HG02759 (cell line): ENCODE measurements at regions not wholly inside any gene's neighbourhood (a gene's known extent, or its start where the extent isn't known, plus 50 kb on each side); places are given as distances from the start of the nearest gene placed in this dataset.

Source experiments
- ATAC-seq: cut with Tn5 transposase; IDR thresholded peaks from one replicate; pipeline ENCODE4 v1.9.1; 2021; ENCODE audit warnings: mild to moderate bottlenecking, moderate library complexity; ENCODE audit not compliant: unreplicated experiment

DNA sequence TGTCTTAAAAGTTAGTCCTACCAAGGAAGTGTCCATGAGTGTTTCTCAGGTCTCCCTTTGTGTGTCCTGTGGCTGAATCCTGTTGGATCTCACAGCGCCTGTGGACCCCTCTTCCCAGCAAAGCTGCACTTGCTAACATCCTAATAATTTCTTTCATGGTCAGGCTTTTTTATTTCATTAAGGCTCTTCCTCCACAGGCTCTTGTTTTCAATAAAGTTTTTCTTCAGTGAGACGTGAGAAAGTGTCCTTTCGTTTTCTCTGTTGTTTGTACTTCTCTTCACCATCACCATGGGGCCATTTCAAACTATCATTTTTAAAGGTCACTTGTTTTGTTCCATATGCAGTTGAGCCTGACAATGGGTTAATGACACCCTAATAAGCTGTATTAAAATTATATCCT, 231.5 kb downstream of the LMO4 start:
- no peak for ATAC-seq

DNA sequence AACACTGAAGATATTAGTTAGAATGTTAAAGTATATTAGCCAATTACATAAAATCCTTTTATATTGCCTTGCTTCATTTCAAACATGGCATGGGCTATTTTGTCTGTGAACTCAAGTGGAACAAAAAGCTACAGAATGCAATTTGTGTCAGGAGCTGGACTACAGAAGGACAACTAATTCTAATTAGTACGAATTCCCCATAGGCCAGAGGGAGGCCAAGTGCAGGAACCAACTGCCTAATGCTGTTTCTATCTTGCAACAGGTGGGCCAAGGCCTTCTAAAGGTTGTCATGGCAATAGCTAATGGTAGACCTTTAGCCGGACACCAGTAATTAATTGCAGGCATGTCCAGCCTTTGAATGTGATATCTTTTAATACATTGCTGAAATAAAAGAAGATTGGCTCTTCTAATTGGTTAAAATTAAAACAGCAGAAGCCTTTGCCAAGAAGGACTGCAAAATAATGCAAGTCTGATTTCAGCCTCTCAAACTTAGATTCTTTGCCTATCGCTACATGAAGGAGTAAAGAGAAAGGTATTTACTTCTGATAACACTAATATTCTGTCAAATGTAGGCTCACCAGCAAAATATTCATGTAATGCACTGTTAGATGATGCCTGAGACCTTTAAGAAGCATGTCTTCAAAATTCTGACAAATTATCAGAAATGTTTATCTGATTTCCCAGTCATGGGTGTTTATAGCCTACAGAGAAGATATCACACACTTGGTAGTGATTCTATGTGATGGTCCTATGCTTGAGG, 232.1 kb downstream of the LMO4 start:
- no peak for ATAC-seq

DNA sequence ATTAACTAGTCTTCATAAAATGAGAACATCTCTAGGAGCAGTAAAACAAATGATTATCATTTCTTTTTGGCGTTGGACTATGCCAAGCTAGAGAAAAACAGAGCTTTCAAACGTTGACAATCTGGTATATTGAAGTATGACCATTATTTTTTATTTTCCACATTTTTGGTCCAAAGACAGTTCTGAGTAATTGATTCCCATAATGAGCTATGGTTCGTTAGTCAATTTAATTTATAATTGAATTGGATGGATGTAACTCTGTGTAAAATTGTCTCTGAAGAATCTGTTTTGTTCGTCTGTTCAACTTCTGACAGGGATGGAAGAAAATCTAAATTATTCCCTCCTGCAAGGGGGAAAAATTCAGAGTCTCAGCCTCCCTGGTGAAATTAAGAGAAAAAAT, 234.5 kb downstream of the LMO4 start:
- no peak for ATAC-seq

DNA sequence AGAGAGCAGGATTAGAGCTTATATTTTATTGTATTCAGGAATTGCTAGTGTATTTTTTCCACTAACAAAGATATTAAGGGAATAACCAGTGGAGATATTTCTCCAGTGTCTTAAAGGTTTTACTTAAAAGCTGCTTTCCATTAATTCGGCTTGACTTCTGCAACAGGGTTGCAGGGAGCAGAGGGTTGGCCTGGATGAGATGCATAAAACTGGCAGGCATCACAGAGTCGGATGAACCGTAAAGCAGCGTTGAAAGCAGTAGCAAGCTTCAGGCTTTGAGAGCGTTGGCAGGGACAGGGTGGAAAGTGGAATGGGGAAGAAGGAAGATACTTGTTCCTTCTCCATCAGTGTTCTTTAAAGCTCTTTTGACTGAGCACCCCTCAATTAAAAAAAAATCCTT, 237.2 kb downstream of the LMO4 start:
- ATAC-seq: no peak

DNA sequence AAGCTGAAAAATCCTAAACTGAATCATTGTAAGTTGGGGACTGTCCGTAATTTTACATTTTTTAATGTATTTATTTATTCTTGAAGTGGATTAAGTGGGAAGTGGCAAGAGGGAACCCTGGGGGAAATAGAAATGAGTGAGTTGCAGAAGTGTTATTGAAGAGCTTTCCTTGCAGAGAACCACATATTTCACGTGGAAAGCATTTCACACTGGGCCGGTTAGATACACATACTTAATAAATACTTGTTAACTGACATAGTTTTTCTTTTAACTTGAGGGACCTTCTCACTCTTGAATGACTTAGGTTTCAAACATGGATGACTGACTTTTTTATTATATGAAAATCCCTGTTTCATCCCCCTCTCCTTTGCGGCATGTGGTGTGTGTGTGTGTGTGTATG, 239.3 kb downstream of the LMO4 start:
- no peak for ATAC-seq

DNA sequence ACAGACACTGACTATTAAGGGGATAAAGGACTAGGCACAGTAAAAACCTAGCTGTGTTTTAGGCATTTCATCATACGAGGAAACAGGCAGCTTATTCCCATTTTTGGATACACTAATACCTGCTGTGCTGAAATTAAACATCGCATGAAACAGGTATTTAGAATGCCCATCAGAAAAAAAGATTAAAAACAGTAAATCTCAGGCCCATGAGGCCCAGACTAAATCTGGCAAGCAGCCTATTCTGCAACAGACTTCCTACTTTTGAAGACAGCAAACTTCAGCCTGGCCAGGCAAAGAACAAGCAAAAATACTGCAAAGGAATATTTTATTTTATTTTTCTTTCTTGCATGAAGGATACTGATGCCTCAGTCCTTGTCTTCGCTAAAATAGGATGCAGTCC, 240.2 kb downstream of the LMO4 start:
- no peak for ATAC-seq

DNA sequence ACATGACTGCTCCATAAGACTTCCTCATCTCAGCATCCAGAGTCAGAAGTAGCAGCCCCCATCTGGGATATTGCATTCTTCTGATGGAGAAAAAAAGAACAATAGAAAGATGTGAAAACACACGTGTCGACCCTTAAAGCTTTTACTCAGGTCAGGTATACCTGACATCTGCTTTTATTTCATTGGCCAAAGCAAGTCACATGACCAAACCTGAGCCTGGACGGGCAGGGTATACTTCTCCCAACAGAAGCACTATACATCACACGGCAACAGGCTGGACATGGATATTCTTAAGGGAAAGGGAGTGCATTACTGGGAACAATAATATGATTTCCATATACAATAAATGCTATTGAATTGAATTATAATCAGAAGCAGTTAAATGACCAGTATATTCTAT, 243.3 kb downstream of the LMO4 start:
- ATAC-seq: no peak

DNA sequence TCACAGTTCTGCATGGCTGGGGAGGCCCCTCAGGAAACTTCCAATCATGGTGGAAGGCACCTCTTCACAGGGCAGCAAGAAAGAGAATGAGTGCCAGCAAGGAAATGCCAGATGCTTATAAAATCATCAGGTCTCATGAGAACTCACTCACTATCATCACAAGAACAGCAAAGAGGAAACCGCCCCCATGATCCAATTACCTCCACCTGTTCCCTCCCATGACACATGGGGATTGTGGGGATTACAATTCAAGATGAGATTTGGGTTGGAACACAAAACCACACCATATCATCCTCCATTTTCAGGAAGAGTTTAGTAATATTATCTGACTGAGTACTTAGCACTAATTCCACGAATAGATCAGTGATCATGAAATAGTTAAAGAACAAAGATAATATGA, 244.2 kb downstream of the LMO4 start:
- ATAC-seq: no peak

DNA sequence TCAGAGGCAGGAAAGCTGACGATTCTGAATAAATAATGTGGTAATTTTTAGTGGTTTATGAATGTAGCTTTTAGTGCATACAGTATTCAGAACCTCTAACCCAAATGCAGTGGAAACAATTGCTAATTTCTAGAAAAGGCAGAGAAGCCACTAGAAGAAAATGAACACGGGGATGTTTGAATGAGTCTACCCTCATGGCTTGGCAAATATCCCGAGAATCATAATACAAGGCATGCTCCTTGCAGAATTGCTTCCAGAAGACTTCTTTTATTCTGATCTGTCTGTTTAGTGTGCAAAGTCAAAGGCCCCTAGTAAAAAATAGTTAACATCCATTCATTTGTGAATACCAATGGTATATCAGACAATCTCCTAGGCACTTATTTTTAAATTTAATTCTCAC, 246.8 kb downstream of the LMO4 start:
- ATAC-seq: no peak

DNA sequence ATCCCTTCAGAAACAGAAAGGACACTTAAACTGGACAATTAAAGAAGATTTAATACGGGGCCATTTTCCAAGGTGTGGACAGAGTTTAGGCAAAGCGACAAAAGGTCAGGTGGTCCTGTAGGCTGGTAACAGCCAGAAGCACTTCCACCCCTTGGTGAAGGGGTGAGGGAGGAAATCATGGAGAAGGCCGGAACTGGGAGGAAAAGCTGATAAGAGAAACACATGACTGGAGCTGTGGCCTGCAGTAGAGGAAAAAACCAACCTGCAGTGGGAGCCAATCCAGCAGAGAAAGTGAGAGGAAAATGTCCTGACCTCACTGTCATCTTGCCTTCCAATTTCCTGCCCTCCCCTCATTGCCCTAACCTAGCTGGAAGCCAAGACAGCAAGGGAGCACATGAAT, 249.8 kb downstream of the LMO4 start:
- no peak for ATAC-seq

DNA sequence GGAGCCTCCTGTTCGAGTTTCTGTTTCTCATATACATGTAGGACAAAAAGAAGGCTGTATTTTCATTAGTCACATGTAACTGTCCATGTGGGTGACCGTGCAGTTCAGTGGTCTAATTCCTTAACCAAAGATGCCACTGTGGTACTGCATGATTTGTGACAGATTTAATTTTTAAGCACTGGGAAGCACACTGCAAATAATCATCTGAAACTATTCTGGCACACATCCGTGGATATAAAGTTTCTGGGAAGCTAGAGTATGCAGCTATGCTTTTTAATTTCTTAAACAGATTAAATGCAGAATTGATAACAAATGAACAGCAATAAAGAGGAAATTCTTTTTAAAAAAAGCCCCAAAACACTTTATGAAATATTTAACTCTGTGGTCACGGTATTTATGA, 254.8 kb downstream of the LMO4 start:
- ATAC-seq: no peak

DNA sequence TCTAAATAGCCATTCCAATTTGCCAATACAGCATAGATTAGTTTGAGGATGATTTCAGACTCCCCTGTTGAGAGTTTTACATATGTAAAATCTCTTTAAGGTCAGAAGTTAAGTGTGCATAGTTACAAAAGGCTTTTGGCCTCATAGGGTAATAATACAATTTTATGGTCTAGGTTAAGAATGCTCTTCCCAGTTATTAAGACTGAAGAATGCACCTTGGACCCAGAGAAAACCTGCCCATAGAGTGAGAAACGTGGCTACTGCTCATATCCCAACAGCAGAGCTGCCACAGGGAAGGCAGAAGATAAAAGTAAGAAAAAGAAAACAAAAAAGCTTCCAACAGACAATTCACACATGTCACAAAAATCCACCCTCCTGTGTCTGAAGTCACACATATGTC, 255.9 kb downstream of the LMO4 start:
- no peak for ATAC-seq

DNA sequence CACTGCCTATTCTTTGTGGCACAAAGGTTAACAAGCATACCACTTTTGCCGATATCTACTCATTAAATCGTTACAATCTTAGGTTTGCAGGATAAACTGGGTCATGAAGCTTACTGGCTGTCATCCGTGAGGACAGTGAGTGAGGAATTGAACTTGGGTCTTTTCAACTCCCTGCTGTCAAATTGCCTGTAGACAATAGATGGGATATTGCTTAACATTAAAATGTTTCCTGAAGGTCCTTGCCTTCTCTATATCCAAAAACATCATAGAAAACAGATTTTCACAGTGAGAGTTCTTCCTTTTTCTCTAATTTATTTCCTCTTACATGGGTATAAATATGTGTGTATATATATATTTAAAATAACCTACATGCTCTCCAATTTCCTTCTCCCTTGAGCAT, 257.8 kb downstream of the LMO4 start:
- ATAC-seq: no peak

DNA sequence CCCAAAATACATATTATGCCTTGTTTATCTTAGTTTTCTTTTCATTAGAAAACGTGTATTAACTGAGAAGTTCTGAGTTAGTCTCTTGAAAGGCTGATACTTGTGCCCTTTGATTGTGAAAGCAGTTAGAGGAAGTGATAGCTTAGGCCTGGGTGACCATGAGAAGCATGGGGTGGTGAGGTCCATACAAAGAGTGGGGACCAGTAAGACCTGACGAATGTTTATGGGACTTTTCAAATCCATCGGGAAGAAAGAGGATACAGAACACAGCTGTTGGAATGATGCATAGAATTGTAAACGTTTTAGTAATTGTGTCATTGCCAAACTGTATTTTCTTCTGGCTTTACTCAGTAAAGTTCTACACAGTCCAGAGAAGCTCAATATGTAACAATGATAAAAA, 259.8 kb downstream of the LMO4 start:
- peak; percentile 79 for ATAC-seq

DNA sequence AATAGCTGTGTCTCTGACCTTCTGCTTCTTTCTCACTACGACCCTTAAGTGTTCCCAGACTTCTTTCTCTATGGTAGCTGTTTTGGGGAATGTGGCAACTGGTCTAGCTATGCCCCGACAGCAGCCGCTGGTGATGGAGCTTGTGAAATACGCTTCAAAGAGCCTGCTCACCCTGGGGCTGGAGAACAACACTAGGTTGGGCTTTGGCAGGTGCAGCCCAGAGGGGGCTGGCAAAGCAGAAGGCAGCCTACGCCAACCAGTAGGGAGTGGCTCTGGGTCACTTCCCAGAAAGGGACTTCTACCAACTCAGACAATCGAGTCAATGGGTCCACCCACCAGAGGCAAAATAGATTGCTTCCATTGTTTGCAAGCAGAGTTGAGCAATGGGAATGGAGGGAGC, 262.8 kb downstream of the LMO4 start:
- ATAC-seq: no peak

DNA sequence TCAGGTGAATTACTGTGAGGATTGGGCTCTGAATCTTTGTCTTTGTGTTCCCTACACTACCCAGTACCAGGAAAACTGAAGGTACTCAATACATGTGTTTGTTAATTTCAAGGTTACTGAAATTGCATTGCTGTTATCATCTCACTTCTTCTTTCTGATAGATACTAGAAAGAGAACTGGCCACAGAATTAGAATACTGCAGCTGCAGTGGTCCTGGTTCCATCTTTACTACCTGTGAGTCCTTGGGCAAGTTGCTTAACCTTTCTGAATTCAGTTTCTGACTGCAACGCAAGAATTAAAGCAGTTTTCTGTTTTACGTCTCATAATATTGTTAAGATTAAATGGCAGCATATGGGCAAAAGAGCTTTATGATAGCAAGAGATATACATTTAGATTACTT, 263.5 kb downstream of the LMO4 start:
- peak; percentile 80 for ATAC-seq

DNA sequence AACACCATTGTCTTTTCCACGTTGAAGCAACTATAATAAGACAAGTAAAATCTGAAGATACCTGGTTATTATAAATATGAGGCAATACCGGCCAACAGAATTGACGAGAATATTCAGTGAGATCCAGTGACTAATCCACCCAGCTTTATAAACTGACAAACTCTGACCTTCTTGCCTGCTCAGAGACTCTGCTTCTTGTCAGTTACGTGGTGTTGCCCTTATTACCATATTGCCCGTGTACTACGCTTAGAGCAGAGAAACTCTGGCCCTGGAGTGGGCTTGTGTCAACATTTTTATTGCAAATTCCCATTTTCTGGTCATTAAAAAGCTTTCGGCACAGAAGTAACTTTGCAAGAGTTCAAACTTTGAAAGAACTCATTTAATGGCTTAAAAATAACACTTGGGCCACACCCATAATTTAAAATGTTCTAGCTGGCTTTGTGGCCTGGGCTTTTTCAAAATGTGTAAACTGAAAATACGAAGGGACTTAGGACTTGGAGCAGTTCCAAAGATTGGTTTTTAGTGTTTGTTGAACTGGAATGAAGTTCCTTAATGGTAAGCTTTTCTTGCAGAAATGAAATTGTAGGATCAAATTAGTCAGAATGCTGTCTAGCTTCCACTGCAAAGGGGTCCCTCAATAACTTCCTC, 266.2 kb downstream of the LMO4 start:
- ATAC-seq: no peak

DNA sequence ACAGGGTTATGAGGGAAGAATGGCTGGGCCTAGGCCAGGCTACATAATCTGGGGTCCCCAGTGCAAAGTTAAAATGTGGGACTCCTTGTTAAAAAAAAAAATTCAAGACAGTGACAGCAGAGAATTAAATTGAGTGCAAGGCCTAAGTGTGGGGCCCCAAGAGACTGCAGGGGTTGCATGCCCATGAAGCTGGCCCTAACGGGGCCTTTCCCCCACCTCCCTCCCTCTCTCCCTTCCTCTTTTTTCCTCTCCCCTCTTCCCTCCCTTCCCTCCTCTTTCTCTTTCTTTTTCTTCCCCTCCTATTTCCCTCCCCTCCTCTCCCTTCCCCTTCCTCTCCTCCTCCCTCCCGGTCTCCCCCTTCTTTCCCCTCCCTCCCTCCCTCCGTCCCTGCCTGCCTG, 266.7 kb downstream of the LMO4 start:
- ATAC-seq: no peak

DNA sequence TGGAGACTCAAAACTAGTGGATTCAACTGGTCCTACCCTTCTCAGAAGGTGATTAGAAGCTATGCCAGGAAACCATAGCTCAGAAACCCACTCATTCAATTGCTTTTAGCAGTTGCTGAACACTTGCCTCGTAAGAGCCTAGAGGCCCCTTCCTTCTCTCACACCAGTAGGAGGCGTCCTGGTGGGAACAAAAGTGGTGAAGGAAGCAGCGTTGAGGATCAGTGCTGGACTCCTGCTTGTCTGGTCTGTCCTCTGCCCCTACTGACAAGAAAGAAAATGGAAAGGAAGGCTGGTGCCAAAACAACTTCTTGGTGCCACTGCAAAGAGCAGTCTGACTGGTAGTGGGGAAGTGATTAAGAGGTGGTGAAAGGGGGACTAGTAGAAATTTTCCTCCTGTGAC, 269.7 kb downstream of the LMO4 start:
- no peak for ATAC-seq

DNA sequence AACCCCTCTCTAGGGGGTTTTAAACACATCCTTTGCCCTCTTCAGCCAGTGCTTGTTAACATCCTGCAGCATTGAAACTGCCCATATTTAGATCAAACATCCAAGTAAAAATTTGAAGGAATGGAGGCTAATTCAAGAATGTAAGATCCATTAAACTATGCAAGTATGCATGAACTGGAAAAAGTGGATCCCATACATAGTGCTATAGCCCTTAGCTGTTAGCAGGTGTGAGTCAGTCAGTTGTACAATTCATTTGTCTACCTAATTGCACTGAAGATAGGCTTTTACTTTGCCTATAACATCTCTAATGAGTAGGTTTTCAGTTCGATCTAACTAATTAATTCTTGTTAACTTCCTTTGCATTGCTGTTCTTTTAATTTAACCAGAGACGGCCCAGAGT, 270.9 kb downstream of the LMO4 start:
- ATAC-seq: no peak

DNA sequence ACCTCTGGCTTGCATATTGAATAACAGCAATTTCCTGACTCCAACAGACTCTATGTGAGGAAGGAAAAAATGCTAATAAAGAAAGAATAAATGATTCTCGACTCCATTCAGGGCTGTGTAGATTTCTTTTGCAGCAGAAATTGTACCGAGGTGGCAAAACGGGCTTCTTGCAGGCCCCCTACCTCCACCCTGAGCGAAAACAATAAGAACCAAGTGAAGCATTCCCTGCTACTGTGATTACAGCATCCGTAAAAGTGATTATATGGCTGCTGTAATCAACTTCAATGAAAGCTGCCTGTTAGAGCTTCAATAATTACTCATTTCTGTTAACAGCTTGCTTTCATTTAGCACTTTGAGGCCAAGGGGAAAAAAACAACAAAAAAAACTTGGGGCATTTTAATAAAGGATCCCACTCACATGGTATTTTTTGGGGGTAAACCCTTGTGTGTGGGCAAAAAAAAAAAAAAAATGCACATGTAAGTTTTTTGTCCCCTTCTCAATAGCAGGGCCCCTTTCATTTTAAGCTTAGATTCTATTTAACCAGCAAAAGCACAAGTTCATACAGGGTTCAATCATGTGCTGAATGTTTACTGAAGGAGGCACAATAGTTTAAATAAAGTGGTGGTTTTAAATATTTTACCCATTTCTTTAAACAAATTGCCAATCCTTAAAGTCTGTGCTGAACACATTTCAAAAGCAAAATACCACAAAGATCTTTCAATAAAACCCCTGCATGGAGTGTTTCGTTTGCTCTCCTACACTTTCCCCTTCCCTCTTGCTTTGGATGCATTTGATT, 271.6 kb downstream of the LMO4 start:
- ATAC-seq: no peak

DNA sequence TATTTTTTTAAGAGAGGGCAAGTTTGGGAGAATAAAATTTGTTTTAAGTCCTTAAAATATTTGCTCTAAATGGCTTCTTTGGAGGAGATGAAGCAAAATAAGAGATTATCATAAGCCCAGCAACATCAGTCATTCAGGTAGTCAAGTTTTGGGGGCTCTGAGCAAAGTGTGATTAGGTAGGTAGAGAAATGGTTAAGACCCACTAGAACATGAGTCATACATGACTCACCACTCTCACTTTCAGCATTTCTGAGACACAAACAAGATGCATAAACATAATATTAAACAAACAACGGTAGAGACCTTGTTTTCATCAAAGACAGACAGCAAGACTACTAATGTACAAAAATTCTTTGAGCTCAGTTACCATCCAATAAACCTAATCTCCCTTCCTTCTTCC, 272.2 kb downstream of the LMO4 start:
- no peak for ATAC-seq
